ENCODE measurements at regions not wholly inside any gene's neighbourhood (a gene's known extent, or its start where the extent isn't known, plus 50 kb on each side); places are given as distances from the start of the nearest gene placed in this dataset.

GRCh38 chr4:59348949-59349348 is 1851.2 kb upstream of the ADGRL3 start:
- Mint-ChIP-seq H3K36me3 (ENCODE audit: insufficient read depth, unreplicated experiment) (no peaks in the 10 kb centered on the region), H3K9me3 (ENCODE audit: low read depth, unreplicated experiment) (peaks cover 3% of the 10 kb centered on the region), H3K4me1 (ENCODE audit: low read depth, unreplicated experiment) (no peaks in the 10 kb centered on the region), H3K4me3 (ENCODE audit: low read depth, unreplicated experiment) (no peak overlapping the region), H3K27me3 (ENCODE audit: unreplicated experiment) (no peaks in the 10 kb centered on the region), H3K27ac (ENCODE audit: unreplicated experiment) (no peak overlapping the region)
- TF ChIP-seq, protein P1, sequence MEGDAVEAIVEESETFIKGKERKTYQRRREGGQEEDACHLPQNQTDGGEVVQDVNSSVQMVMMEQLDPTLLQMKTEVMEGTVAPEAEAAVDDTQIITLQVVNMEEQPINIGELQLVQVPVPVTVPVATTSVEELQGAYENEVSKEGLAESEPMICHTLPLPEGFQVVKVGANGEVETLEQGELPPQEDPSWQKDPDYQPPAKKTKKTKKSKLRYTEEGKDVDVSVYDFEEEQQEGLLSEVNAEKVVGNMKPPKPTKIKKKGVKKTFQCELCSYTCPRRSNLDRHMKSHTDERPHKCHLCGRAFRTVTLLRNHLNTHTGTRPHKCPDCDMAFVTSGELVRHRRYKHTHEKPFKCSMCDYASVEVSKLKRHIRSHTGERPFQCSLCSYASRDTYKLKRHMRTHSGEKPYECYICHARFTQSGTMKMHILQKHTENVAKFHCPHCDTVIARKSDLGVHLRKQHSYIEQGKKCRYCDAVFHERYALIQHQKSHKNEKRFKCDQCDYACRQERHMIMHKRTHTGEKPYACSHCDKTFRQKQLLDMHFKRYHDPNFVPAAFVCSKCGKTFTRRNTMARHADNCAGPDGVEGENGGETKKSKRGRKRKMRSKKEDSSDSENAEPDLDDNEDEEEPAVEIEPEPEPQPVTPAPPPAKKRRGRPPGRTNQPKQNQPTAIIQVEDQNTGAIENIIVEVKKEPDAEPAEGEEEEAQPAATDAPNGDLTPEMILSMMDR (IDR thresholded peaks at IDR 0.05; ENCODE audit: unreplicated experiment): no peak
- DNase-seq: no peak
- CTCF ChIA-PET: no interaction called here
- intact Hi-C loops (cut with micrococcal nuclease; ENCODE audit: unreplicated experiment): no loop called here
- no TSS peak for BruUV-seq (replicated peaks)

GRCh38 chr4:59369229-59369628 is 1830.9 kb upstream of the ADGRL3 start:
- Mint-ChIP-seq H3K27ac (ENCODE audit: unreplicated experiment) (no peak overlapping the region), H3K36me3 (ENCODE audit: insufficient read depth, unreplicated experiment) (no peaks in the 10 kb centered on the region), H3K4me3 (ENCODE audit: low read depth, unreplicated experiment) (no peak overlapping the region), H3K27me3 (ENCODE audit: unreplicated experiment) (no peaks in the 10 kb centered on the region), H3K4me1 (ENCODE audit: low read depth, unreplicated experiment) (no peaks in the 10 kb centered on the region), H3K9me3 (ENCODE audit: low read depth, unreplicated experiment) (peaks cover 2% of the 10 kb centered on the region)
- CTCF ChIA-PET: interaction anchor here (0.6 kb wide), 1 partner anchor 450 kb away, joined by 3 read pairs; no protein-coding TSS in a partner anchor
- DNase-seq: no peak
- BruUV-seq (replicated peaks): no TSS peak
- intact Hi-C loops (cut with micrococcal nuclease; ENCODE audit: unreplicated experiment): no loop called here
- TF ChIP-seq, protein P1 (IDR thresholded peaks at IDR 0.05; ENCODE audit: unreplicated experiment): no peak

- no peak for DNase-seq
- H3K4me1 Mint-ChIP-seq (ENCODE audit: low read depth, unreplicated experiment): no peaks in the 10 kb centered on the region
- no TSS peak for BruUV-seq (replicated peaks)
- H3K4me3 Mint-ChIP-seq (ENCODE audit: low read depth, unreplicated experiment): no peak overlapping the region
- H3K9me3 Mint-ChIP-seq (ENCODE audit: low read depth, unreplicated experiment): no peaks in the 10 kb centered on the region
- TF ChIP-seq, protein P1 (IDR thresholded peaks at IDR 0.05; ENCODE audit: unreplicated experiment): no peak
- H3K27ac Mint-ChIP-seq (ENCODE audit: unreplicated experiment): no peak overlapping the region
- intact Hi-C loops (cut with micrococcal nuclease; ENCODE audit: unreplicated experiment): no loop called here
- H3K36me3 Mint-ChIP-seq (ENCODE audit: insufficient read depth, unreplicated experiment): no peaks in the 10 kb centered on the region
- CTCF ChIA-PET: no interaction called here
- H3K27me3 Mint-ChIP-seq (ENCODE audit: unreplicated experiment): no peaks in the 10 kb centered on the region
Observed at GRCh38 chr4:59374416-59374815, 1825.7 kb upstream of the ADGRL3 start.

GRCh38 chr4:59380841-59381366 is 1819.2 kb upstream of the ADGRL3 start:
- Mint-ChIP-seq H3K9me3 (ENCODE audit: low read depth, unreplicated experiment) (no peaks in the 10 kb centered on the region), H3K4me3 (ENCODE audit: low read depth, unreplicated experiment) (no peak overlapping the region), H3K4me1 (ENCODE audit: low read depth, unreplicated experiment) (no peaks in the 10 kb centered on the region), H3K27ac (ENCODE audit: unreplicated experiment) (no peak overlapping the region), H3K27me3 (ENCODE audit: unreplicated experiment) (no peaks in the 10 kb centered on the region), H3K36me3 (ENCODE audit: insufficient read depth, unreplicated experiment) (no peaks in the 10 kb centered on the region)
- intact Hi-C loops (cut with micrococcal nuclease; ENCODE audit: unreplicated experiment): no loop called here
- no peak for DNase-seq
- BruUV-seq (replicated peaks): no TSS peak
- TF ChIP-seq, protein P1 (IDR thresholded peaks at IDR 0.05; ENCODE audit: unreplicated experiment): no peak
- CTCF ChIA-PET: no interaction called here

Data from Calu3 (cell line).